Erythroblast (primary cell): ENCODE measurements at regions not wholly inside any gene's neighbourhood (a gene's known extent, or its start where the extent isn't known, plus 50 kb on each side); places are given as distances from the start of the nearest gene placed in this dataset.

Source experiments
- GATA1 ChIP-seq: IDR thresholded peaks from 2 replicates; pipeline ENCODE4 v1.6.1; 2011; ENCODE audit warnings: low read depth, mild to moderate bottlenecking, control low read depth, low read length, moderate library complexity
- POLR2A ChIP-seq: IDR thresholded peaks from 2 replicates; pipeline ENCODE4 v1.6.1; 2011; ENCODE audit warnings: mild to moderate bottlenecking, low read length

- TF ChIP-seq POLR2A (no peak), GATA1 (no peak)
Observed at GRCh38 chr16:49078104-49078503, 203.5 kb downstream of the CBLN1 start.
